ENCODE measurements at regions not wholly inside any gene's neighbourhood (a gene's known extent, or its start where the extent isn't known, plus 50 kb on each side); places are given as distances from the start of the nearest gene placed in this dataset.
A peak's percentile ranks its signal among the peaks of the same experiment; 100 is the strongest.

DNA sequence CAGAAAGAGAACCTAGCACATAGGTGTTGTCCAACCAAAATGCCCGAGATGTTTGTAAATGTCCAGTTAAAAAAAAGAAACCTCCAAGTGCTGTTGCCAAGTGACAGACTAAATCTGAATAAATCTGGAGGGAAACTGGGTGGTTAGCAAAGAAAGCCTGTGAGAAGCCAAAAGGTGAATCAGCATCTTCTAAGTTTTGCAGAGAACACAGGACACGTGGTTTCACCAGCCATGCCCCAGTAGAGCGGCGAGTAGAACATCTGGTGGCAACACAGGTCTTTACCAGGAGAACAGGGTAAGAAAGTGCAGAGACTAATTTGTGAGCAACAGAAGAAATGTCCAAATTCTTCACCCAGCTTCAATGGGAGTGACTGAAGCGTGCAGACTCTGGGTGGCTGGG, 986.0 kb downstream of the ROBO2 start:
- H3K27me3 ChIP-seq (ENCODE audit: insufficient read depth, poor library complexity, severe bottlenecking): no peaks in the 10 kb centered on the region
- no peak overlapping the region for H3K27ac ChIP-seq (ENCODE audit: poor library complexity, severe bottlenecking)
- no peaks in the 10 kb centered on the region for H3K4me1 ChIP-seq (ENCODE audit: insufficient read depth, poor library complexity, severe bottlenecking)
- H3K9me3 ChIP-seq (ENCODE audit: severe bottlenecking): no peaks in the 10 kb centered on the region
- ATAC-seq (ENCODE audit: low read depth) (no peak), DNase-seq (ENCODE audit: low spot score) (no peak)
- no peak for TF ChIP-seq CTCF (IDR thresholded peaks at IDR 0.05; ENCODE audit: poor library complexity, severe bottlenecking)
- H3K36me3 ChIP-seq (ENCODE audit: low read depth): no peaks in the 10 kb centered on the region
- H3K4me3 ChIP-seq (ENCODE audit: severe bottlenecking): no peak overlapping the region

GRCh38 chr3:78026318-78026828, 986.5 kb downstream of the ROBO2 start:
- DNase-seq (ENCODE audit: low spot score): no peak
- Histone ChIP-seq H3K4me1 (ENCODE audit: insufficient read depth, poor library complexity, severe bottlenecking) (no peaks in the 10 kb centered on the region), H3K27me3 (ENCODE audit: insufficient read depth, poor library complexity, severe bottlenecking) (no peaks in the 10 kb centered on the region), H3K4me3 (ENCODE audit: severe bottlenecking) (no peak overlapping the region), H3K9me3 (ENCODE audit: severe bottlenecking) (no peaks in the 10 kb centered on the region), H3K27ac (ENCODE audit: poor library complexity, severe bottlenecking) (no peak overlapping the region), H3K36me3 (ENCODE audit: low read depth) (no peaks in the 10 kb centered on the region)
- no peak for TF ChIP-seq CTCF (IDR thresholded peaks at IDR 0.05; ENCODE audit: poor library complexity, severe bottlenecking)
- ATAC-seq (ENCODE audit: low read depth): no peak

- Histone ChIP-seq H3K9me3 (ENCODE audit: severe bottlenecking) (no peaks in the 10 kb centered on the region), H3K4me3 (ENCODE audit: severe bottlenecking) (no peak overlapping the region), H3K36me3 (ENCODE audit: low read depth) (no peaks in the 10 kb centered on the region), H3K27ac (ENCODE audit: poor library complexity, severe bottlenecking) (no peak overlapping the region), H3K27me3 (ENCODE audit: insufficient read depth, poor library complexity, severe bottlenecking) (no peaks in the 10 kb centered on the region), H3K4me1 (ENCODE audit: insufficient read depth, poor library complexity, severe bottlenecking) (no peaks in the 10 kb centered on the region)
- DNase-seq (ENCODE audit: low spot score): peak; percentile 27
- no peak for ATAC-seq (ENCODE audit: low read depth)
- no peak for TF ChIP-seq CTCF (IDR thresholded peaks at IDR 0.05; ENCODE audit: poor library complexity, severe bottlenecking)
Observed at GRCh38 chr3:78029775-78030174, 989.9 kb downstream of the ROBO2 start.

- H3K4me3 ChIP-seq (ENCODE audit: severe bottlenecking): no peak overlapping the region
- TF ChIP-seq CTCF (IDR thresholded peaks at IDR 0.05; ENCODE audit: poor library complexity, severe bottlenecking): no peak
- no peak overlapping the region for H3K27ac ChIP-seq (ENCODE audit: poor library complexity, severe bottlenecking)
- H3K4me1 ChIP-seq (ENCODE audit: insufficient read depth, poor library complexity, severe bottlenecking): no peaks in the 10 kb centered on the region
- H3K27me3 ChIP-seq (ENCODE audit: insufficient read depth, poor library complexity, severe bottlenecking): no peaks in the 10 kb centered on the region
- no peaks in the 10 kb centered on the region for H3K36me3 ChIP-seq (ENCODE audit: low read depth)
- no peak for DNase-seq (ENCODE audit: low spot score)
- H3K9me3 ChIP-seq (ENCODE audit: severe bottlenecking): no peaks in the 10 kb centered on the region
- no peak for ATAC-seq (ENCODE audit: low read depth)
Observed at GRCh38 chr3:78035131-78035641, 995.3 kb downstream of the ROBO2 start.

GRCh38 chr3:78041486-78041885, 1001.6 kb downstream of the ROBO2 start:
- Histone ChIP-seq H3K9me3 (ENCODE audit: severe bottlenecking) (no peaks in the 10 kb centered on the region), H3K27me3 (ENCODE audit: insufficient read depth, poor library complexity, severe bottlenecking) (no peaks in the 10 kb centered on the region), H3K4me3 (ENCODE audit: severe bottlenecking) (no peak overlapping the region), H3K4me1 (ENCODE audit: insufficient read depth, poor library complexity, severe bottlenecking) (no peaks in the 10 kb centered on the region), H3K27ac (ENCODE audit: poor library complexity, severe bottlenecking) (no peak overlapping the region), H3K36me3 (ENCODE audit: low read depth) (no peaks in the 10 kb centered on the region)
- TF ChIP-seq CTCF (IDR thresholded peaks at IDR 0.05; ENCODE audit: poor library complexity, severe bottlenecking): no peak
- no peak for DNase-seq (ENCODE audit: low spot score)
- ATAC-seq (ENCODE audit: low read depth): no peak
